Fibroblast of lung (primary cell): ENCODE measurements at regions not wholly inside any gene's neighbourhood (a gene's known extent, or its start where the extent isn't known, plus 50 kb on each side); places are given as distances from the start of the nearest gene placed in this dataset.

ENCODE experiments used
- DNase-seq, 2 donors: peaks; one replicate each; pipeline versions ENCODE4 v3.0.0 to v3.0.0-alpha.2; 2010; ENCODE audit warnings: low read depth in 2 of 2
- H2AFZ ChIP-seq: 2 replicates; pipeline ENCODE4 v1.5.1; 2012; ENCODE audit warnings: low read length, control low read depth, inconsistent platforms
- H3K27ac ChIP-seq: 2 replicates; pipeline ENCODE4 v1.5.1; 2011; ENCODE audit warnings: low read length, control low read depth; ENCODE audit not compliant: insufficient read depth
- H3K27me3 ChIP-seq: 2 replicates; pipeline ENCODE4 v1.5.1; 2011; ENCODE audit warnings: mild to moderate bottlenecking, low read length; ENCODE audit not compliant: control insufficient read depth, insufficient read depth
- H3K36me3 ChIP-seq: 2 replicates; pipeline ENCODE4 v1.5.1; 2011; ENCODE audit warnings: low read length; ENCODE audit not compliant: control insufficient read depth, insufficient read depth
- H3K4me1 ChIP-seq: 2 replicates; pipeline ENCODE4 v1.5.1; 2011; ENCODE audit warnings: low read length; ENCODE audit not compliant: control insufficient read depth, insufficient read depth; ENCODE audit errors: extremely low read depth
- H3K4me2 ChIP-seq: 2 replicates; pipeline ENCODE4 v1.5.1; 2011; ENCODE audit warnings: low read length, control low read depth; ENCODE audit not compliant: insufficient read depth; ENCODE audit errors: extremely low read depth
- H3K4me3 ChIP-seq, 4 experiments: fragments of 200-600 bp in 1 of 4; sonication (generic) in 1 of 4; replicated peaks in 1 of 4; 2 replicates each; pipeline ENCODE4 v1.5.1; 2011 to 2016; ENCODE audit warnings: low read length in 4 of 4, low read depth in 3 of 4, mild to moderate bottlenecking in 3 of 4, control low read depth in 2 of 4, inconsistent platforms in 1 of 4, mixed read lengths in 1 of 4; ENCODE audit not compliant: insufficient read depth in 1 of 4; ENCODE audit errors: control extremely low read depth in 1 of 4
- H3K79me2 ChIP-seq: 2 replicates; pipeline ENCODE4 v1.5.1; 2012; ENCODE audit warnings: mild to moderate bottlenecking, low read length, inconsistent platforms; ENCODE audit not compliant: control insufficient read depth, insufficient read depth
- H3K9ac ChIP-seq: 2 replicates; pipeline ENCODE4 v1.5.1; 2011; ENCODE audit warnings: mild to moderate bottlenecking, low read length, control low read depth; ENCODE audit not compliant: insufficient read depth
- H3K9me3 ChIP-seq: 2 replicates; pipeline ENCODE4 v1.5.1; 2012; ENCODE audit warnings: low read depth, low read length; ENCODE audit not compliant: control insufficient read depth, insufficient read depth
- H4K20me1 ChIP-seq: 2 replicates; pipeline ENCODE4 v1.5.1; 2011; ENCODE audit warnings: low read length; ENCODE audit not compliant: control insufficient read depth, insufficient read depth; ENCODE audit errors: extremely low read depth
- CTCF ChIP-seq, 2 donors: IDR thresholded peaks in 1 of 2; conservative IDR thresholded peaks in 1 of 2; 1 replicate in 1 of 2; 2 replicates in 1 of 2; pipeline ENCODE4 v1.5.1; 2011 to 2012; ENCODE audit warnings: low read length in 2 of 2, control low read depth in 1 of 2, inconsistent platforms in 1 of 2, low read depth in 1 of 2, mild to moderate bottlenecking in 1 of 2
- EZH2 ChIP-seq: IDR thresholded peaks from 2 replicates; pipeline ENCODE4 v1.5.1; 2012; ENCODE audit warnings: low read length, control low read depth, mild to moderate bottlenecking; ENCODE audit errors: missing control alignments

GRCh38 chr10:71902351-71902750, 51.3 kb upstream of the PSAP start:
- Histone ChIP-seq H3K79me2 (no peaks in the 10 kb centered on the region), H3K9ac (no peak overlapping the region), H3K27ac (no peak overlapping the region), H3K27me3 (peaks cover 3% of the 10 kb centered on the region), H3K9me3 (no peaks in the 10 kb centered on the region), H3K4me2 (no peak overlapping the region), H3K4me1 (no peaks in the 10 kb centered on the region), H3K4me3 (no peak overlapping the region), H3K36me3 (no peaks in the 10 kb centered on the region), H2AFZ (no peak overlapping the region), H4K20me1 (no peaks in the 10 kb centered on the region)
- TF ChIP-seq CTCF (conservative IDR thresholded peaks at IDR 0.05 in 1 of 2, IDR thresholded peaks at IDR 0.05 in 1 of 2; ENCODE audit: low read depth in 1 of 2, low read length in 2 of 2), result no peak
- TF ChIP-seq EZH2, result no peak
- no peak for DNase-seq
